HG03575 (cell line): ENCODE measurements at regions not wholly inside any gene's neighbourhood (a gene's known extent, or its start where the extent isn't known, plus 50 kb on each side); places are given as distances from the start of the nearest gene placed in this dataset.
"Not testable (repeated sequence)": the region's sequence is repeated elsewhere in the genome, so short reads cannot be mapped to it uniquely, and the experiment has no call there.

Experiments used
- ATAC-seq: cut with Tn5 transposase; IDR thresholded peaks from one replicate; pipeline ENCODE4 v1.9.1; 2021; ENCODE audit not compliant: unreplicated experiment, insufficient number of reproducible peaks, low FRiP score; ENCODE audit errors: extremely low read depth

DNA sequence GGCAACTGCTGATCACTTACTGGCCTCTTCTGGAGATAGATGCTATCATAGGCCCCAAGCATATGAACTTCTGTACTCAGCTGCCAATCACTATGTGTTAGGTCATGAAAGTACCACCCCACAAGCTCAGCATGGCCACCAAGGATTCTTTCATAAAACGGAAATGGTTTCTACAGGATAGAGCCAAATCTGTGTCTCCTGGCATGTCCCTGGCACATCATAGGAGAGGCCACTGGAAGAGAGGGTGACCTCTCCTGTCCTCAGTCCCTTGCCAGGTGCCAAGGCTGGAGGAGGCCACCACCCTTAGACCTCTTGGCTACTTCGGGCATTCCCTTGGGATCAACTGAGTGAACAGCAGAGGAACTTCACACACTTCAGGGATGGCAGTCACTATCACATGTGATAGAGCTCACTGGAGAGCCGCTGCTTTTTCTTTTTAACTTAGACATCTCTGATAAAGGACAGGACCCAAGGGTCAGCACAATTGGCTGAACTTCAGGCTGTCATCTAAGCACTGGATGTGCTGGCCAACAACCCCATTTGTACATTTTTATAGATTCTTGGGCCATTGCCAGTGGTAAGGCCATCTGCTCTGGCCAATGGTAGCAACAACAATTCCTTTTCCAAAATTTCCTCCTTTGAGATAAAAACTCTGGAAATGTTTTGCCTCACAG is 425.2 kb downstream of the SQOR start:
- no peak for ATAC-seq

DNA sequence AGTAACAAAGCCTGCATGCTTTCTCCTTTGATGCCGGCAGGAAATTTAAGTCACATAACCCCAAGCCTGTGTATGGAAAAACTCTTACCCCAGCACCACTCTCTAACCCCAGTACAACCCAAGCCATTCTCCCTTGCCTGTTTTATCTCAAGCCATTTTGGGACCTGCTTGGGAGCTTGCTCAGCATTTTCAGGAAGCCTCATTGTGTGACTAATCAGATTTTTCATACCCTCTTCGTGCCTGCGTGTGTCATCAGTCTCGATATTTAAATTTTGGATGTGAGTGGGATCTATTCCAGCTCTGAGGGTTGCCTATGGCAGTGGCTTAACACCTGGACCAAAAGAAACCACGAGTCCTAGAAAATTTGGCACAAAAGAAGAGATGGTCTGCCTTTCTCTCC is 426.2 kb downstream of the SQOR start:
- ATAC-seq: no peak

DNA sequence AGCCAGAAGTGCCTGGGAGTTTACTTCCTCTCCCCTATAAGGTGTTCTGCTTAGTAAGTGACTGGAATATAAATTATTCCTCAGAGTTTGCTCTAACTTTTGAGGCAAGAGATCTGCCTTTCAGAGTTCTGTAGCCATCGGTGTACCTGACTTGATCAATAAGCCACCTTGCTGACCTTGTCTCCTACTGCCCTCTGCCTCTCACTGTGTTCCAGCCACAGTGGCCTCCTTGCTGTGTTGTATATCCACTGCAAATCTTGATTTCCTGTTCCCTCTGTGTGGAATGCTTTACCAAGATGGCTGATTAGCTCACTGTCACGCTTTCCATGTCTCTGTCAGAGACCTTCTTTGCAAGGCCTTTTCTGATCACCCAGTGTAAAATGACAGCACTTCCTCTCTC is 442.4 kb downstream of the SQOR start:
- no peak for ATAC-seq

GRCh38 chr15:46079046-46079445 is 444.2 kb downstream of the SQOR start:
- ATAC-seq: no peak

DNA sequence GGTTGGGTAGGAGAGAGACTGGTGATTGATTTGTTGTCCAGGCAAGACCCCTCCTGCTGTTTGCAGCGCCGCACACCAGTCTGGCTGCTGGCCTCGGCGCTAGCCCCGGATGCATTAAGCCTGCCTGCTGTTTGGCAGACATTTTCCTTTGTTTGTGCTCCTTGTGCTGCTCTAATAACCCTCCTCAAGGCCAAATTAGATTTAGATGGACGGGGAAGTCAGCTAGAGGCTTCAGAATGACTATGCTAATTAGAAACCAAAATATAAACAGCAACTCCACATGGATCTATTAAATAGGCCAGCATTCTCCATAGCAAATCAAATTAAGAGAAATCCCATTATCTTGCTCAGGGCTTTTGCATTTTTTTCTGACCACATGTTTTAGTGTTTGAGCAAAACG is 445.2 kb downstream of the SQOR start:
- no peak for ATAC-seq

DNA sequence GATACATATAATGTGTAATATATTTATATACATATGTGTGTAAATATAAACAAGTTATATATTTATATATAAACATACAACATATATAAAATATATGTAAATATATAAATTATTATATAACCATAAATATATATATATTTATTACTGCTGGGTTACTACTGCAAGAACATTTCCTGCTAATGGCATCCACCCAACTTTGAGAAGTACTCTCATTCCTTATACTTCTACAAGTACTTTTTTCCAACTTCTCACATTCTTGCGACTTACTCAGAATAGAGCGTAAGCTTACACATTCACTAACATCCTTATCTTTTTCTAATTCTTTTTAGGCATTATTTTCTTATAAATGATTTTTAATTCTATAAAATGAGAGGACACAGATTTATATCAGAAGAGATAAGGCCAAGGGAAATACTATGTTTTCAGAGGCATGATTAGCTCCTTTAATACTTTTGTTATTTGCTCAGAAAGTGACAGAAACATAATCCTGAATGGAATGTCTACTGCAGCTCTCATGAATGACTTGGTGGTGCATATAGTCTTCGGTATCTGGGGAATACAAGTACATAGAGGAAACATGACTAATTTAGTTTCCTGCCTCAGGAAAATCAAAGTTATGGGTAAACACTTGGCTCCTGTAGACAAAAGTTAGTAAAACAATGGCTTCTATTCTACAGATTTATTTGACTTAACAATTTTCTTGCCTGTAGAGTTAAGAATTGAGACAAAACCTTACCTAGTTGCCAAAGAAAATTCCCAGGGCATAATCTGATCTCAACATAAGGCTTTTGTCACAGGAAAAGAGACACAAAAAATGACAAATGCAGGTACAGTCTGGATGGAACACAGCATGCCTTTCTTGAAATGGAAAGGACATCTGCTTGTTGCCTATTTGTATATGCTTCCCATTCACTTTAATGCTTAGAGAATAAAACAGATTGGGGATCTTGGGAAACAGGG is 453.9 kb downstream of the SQOR start:
- no peak for ATAC-seq

GRCh38 chr15:46089467-46089935 is 454.7 kb downstream of the SQOR start:
- no peak for ATAC-seq

GRCh38 chr15:46091860-46092450 is 457.1 kb downstream of the SQOR start:
- ATAC-seq: no peak

DNA sequence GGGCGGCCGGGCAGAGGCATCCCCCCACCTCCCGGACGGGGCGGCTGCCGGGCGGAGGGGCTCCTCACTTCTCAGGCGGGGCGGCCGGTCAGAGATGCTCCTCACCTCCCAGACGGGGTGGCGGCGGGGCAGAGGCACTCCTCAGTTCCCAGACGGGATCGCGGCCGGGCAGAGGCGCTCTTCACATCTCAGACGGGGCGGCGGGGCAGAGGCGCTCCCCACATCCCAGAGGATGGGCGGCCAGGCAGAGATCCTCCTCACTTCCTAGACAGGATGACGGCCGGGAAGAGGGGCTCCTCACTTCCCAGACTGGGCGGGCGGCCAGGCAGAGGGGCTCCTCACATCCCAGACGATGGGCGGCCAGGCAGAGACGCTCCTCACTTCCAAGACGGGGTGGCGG is 463.2 kb downstream of the SQOR start:
- ATAC-seq: not testable (repeated sequence)

GRCh38 chr15:46110755-46111154 is 475.9 kb downstream of the SQOR start:
- no peak for ATAC-seq

GRCh38 chr15:46111730-46112129 is 476.9 kb downstream of the SQOR start:
- no peak for ATAC-seq

DNA sequence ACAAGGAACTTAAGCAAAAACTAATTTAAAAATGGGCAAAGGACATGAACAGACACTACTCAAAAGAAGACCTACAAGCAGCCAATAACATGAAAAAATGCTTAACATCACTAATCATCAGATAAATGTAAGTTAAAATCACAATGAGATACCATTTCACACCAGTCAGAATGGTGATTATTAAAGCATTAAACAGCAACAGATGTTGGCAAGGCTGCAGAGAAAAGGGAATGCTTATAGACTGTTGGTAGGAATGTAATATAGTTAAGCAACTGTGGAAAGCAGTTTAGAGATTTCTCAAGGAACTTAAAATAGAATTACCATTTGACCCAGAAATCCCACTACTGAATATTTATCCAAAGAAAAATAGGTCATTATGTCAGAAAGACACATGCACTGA is 482.2 kb downstream of the SQOR start:
- no peak for ATAC-seq

DNA sequence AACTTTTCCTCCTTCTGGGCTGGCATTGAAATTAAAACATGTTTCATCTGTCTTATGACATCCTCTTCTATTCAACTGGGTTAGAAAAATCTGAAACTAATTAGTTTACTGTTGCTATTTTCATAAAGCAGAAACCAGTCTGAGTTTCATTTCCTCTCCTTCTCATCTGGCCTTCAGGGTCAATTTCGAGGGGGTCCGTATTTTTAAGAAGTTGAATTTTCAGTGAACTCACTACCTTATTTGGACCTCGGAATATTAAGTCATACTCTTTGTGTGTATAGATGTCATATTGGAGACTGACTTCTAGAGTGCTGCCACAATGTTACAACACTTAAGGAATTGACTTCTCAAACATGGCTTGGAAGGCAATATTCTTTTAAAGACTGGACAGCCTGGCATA is 485.9 kb downstream of the SQOR start:
- ATAC-seq: no peak

GRCh38 chr15:46121441-46121840 is 486.6 kb downstream of the SQOR start:
- ATAC-seq: no peak

DNA sequence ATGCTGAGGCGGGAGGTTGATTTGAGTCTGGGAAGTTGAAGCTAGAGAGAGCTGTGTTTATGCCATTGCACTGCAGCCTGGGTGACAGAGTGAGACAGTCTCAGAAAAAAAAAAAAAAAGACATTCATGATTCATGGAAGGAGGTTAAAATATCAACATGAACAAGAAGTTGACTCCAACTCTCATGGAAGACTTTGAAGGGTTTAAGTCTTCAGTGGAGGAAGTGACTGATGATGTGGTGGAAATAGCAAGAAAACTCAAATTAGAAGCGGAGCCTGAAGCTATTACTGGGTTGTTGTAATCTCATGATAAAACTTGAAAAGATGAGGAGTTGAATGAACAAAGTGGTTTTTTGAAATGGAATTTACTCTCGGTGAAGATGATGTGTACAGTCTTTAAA is 491.8 kb downstream of the SQOR start:
- ATAC-seq: no peak

DNA sequence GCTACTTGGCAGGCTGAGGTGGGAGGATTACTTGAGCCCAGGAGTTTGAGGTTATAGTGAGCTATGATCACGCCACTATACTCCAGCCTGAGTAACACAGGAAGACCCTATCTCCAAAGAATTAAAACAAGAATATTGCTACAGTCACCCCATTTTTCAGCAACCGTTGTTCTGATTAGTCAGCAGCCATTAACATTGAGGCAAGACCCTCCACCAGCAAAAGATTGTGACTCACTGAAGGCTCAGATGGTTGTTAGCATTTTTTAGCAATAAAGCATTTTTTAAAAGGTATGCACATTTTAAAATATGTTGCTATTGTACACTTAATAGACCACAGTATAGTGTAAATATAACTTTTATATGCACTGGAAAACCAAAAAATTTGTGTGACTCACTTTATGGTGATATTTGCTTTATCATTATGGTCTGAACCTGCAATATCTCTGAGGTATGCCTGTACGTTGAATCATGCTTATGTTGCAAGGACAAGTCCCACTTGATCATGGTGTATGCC is 492.6 kb downstream of the SQOR start:
- no peak for ATAC-seq

DNA sequence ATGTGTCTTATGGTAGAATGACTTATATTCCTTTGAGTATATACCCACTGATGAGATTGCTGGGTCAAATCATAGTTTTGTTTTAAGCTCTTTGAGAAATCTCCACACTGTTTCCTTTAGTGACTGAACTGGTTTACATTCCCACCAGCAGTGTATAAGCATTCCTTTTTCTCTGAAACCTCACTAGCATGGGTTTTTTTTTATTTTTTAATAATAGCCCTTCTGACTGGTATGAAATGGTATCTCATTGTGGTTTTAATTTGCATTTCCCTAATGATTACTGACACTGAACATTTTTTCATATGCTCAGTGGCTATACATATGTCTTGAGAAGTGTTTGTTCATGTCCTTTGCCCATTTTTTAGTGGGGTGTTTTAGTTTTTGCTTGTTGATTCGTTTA is 494.3 kb downstream of the SQOR start:
- ATAC-seq: no peak

GRCh38 chr15:46131876-46132275 is 497.0 kb downstream of the SQOR start:
- ATAC-seq: no peak

- no peak for ATAC-seq
Measured at GRCh38 chr15:46137443-46137842, 502.6 kb downstream of the SQOR start.

DNA sequence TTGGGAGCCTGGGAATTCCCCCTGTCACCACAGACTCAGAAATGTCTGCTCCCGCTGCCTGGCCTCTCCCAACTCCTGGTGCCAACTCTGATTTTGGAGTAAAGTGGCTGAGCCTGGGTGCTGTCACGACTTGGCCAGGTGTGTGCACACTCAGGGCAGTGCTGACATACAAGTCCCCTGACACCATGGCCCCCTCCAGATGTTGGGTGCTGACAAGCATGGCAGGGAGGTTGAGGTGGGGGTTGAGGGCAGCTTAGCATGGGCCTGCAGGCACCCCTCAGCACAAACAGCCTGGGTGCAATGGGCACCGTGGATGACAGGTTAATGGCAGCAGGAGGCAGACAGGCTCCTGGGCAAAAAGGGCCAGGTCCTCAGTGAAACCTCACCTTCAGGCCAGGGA is 511.2 kb downstream of the SQOR start:
- no peak for ATAC-seq
